Kidney (tissue), 13 donors: ENCODE measurements at regions not wholly inside any gene's neighbourhood (a gene's known extent, or its start where the extent isn't known, plus 50 kb on each side); places are given as distances from the start of the nearest gene placed in this dataset.

Source experiments
- DNase-seq, 5 donors: peaks; one replicate each; pipeline ENCODE4 v3.0.0-alpha.2; 2013 to 2020
- FAIRE-seq: peaks from 2 replicates; lab custom pipeline; 2012; peaks lifted over from hg19 to GRCh38; lab: Jason Lieb, UNC
- H3K27ac ChIP-seq, 2 donors: one replicate each; pipeline ENCODE4 v1.7.0; 2013; ENCODE audit warnings: low read depth in 2 of 2, low read length in 2 of 2, inconsistent platforms in 1 of 2
- H3K27me3 ChIP-seq: one replicate; pipeline ENCODE4 v1.7.1; 2013; ENCODE audit warnings: low read length, inconsistent platforms; ENCODE audit not compliant: control insufficient read depth, insufficient read depth
- H3K36me3 ChIP-seq, 3 donors: one replicate each; pipeline versions ENCODE4 v1.7.0 to v1.7.1; 2013; ENCODE audit warnings: low read length in 3 of 3, control low read depth in 1 of 3, inconsistent platforms in 1 of 3; ENCODE audit not compliant: insufficient read depth in 3 of 3, control insufficient read depth in 2 of 3
- H3K4me1 ChIP-seq, 3 donors: one replicate each; pipeline versions ENCODE4 v1.7.0 to v1.7.1; 2013; ENCODE audit warnings: low read length in 3 of 3, inconsistent platforms in 1 of 3, low read depth in 1 of 3; ENCODE audit not compliant: control insufficient read depth in 2 of 3, insufficient read depth in 2 of 3
- H3K4me3 ChIP-seq, 3 donors: one replicate each; pipeline versions ENCODE4 v1.7.0 to v1.8.1; 2013; ENCODE audit warnings: low read length in 3 of 3, control low read depth in 1 of 3, inconsistent platforms in 1 of 3
- H3K9ac ChIP-seq, 3 donors: one replicate each; pipeline versions ENCODE4 v1.7.0 to v1.7.1; 2013; ENCODE audit warnings: low read length in 3 of 3, control low read depth in 1 of 3, inconsistent platforms in 1 of 3
- H3K9me3 ChIP-seq, 3 donors: one replicate each; pipeline versions ENCODE4 v1.7.0 to v1.7.1; 2013; ENCODE audit warnings: low read length in 3 of 3, control low read depth in 1 of 3, inconsistent platforms in 1 of 3; ENCODE audit not compliant: control insufficient read depth in 2 of 3, insufficient read depth in 1 of 3
- intact Hi-C: fragments of 100-400 bp; cut with DNase I; formaldehyde crosslinking; loops from one replicate; pipeline ENCODE4 v1.11.1; 2022
- TF ChIP-seq, protein P1 (sequence below): IDR thresholded peaks from 3 replicates; pipeline ENCODE4 v1.5.1; 2012; ENCODE audit warnings: mild to moderate bottlenecking, moderate library complexity, borderline replicate concordance; ENCODE audit not compliant: insufficient read depth; ENCODE audit errors: extremely low read depth
- donor health status: control.
- donor health status: control.
- donor health status: control.
- donor health status: control.
- donor health status: control.
- donor health status: DM: yes; HTN: yes; CAD: no.
- donor health status: Normal renal cell carcinoma (clear cell type).

DNA sequence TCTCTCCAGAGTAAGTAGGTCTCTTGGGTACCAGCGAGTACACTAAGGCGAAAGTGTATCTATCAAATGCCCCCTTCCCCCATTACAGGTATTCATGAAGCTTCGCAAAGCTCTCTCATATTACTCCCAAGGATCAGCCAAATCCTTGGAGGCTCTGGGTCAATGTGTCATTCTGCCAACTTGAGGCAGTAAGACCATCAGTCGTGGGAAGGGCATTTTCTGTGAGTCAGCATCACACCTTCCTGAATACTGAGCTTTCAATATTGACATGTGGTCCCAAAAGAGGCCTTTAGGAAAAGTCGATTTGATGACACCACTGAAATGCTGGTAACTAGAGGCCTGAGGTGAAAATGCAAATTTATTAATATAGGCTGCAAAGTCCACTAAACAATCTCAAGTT is 323.9 kb downstream of the LRIG3 start:
- H3K9ac ChIP-seq = no peak overlapping the region
- DNase-seq = no peak
- intact Hi-C loops = no loop called here
- no peaks in the 10 kb centered on the region for H3K4me1 ChIP-seq
- FAIRE-seq = no peak
- H3K27me3 ChIP-seq = no peaks in the 10 kb centered on the region
- no peaks in the 10 kb centered on the region for H3K36me3 ChIP-seq
- H3K27ac ChIP-seq = no peak overlapping the region
- TF ChIP-seq, protein P1, sequence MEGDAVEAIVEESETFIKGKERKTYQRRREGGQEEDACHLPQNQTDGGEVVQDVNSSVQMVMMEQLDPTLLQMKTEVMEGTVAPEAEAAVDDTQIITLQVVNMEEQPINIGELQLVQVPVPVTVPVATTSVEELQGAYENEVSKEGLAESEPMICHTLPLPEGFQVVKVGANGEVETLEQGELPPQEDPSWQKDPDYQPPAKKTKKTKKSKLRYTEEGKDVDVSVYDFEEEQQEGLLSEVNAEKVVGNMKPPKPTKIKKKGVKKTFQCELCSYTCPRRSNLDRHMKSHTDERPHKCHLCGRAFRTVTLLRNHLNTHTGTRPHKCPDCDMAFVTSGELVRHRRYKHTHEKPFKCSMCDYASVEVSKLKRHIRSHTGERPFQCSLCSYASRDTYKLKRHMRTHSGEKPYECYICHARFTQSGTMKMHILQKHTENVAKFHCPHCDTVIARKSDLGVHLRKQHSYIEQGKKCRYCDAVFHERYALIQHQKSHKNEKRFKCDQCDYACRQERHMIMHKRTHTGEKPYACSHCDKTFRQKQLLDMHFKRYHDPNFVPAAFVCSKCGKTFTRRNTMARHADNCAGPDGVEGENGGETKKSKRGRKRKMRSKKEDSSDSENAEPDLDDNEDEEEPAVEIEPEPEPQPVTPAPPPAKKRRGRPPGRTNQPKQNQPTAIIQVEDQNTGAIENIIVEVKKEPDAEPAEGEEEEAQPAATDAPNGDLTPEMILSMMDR = no peak
- H3K9me3 ChIP-seq = no peaks in the 10 kb centered on the region
- H3K4me3 ChIP-seq = no peak overlapping the region

DNA sequence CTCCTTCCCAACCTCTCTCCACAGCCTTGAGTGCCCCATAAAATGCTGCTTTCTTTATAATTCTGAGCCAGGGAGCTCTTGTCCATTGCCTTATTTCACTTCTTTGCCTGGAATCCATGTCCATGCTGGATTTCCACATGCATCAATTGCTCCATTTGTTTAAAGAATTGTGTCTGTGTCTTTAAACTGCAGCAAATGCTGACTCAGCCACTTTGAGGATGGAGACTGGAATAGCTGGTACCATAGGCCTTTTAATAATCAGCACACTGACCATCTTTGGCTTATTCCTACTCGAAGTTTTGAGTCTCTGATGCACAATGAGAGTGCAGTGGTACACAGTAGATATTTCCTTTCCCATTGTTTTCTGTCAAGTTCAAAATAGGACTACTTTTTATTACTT is 318.8 kb downstream of the LRIG3 start:
- Histone ChIP-seq H3K36me3 (no peaks in the 10 kb centered on the region), H3K27ac (no peak overlapping the region), H3K27me3 (no peaks in the 10 kb centered on the region), H3K9me3 (no peaks in the 10 kb centered on the region), H3K4me3 (no peak overlapping the region), H3K9ac (no peak overlapping the region), H3K4me1 (no peaks in the 10 kb centered on the region)
- FAIRE-seq (no peak), DNase-seq (no peak)
- TF ChIP-seq, protein P1 = no peak
- intact Hi-C loops = no loop called here

DNA sequence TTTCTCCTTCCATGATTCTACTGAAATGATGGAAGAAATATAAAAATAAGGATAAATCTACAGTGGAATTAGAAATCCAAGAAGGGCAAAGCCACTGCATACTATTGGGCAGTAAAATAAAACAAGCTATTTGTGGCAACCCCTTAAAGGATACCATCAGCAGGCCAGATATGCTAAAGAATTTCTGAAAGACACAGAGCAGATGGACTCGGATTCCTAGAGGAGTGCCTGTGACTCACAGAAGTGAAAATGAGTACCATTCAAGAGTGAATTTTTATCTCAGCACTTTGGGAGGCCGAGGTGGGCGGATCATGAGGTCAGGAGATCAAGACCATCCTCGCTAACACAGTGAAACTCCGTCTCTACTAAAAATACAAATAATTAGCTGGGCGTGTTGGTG is 318.1 kb downstream of the LRIG3 start:
- Histone ChIP-seq H3K27me3 (no peaks in the 10 kb centered on the region), H3K36me3 (no peaks in the 10 kb centered on the region), H3K4me1 (no peaks in the 10 kb centered on the region), H3K4me3 (no peak overlapping the region), H3K9me3 (no peaks in the 10 kb centered on the region), H3K27ac (no peak overlapping the region), H3K9ac (no peak overlapping the region)
- TF ChIP-seq, protein P1 = no peak
- DNase-seq (no peak), FAIRE-seq (no peak)
- intact Hi-C loops = no loop called here

DNA sequence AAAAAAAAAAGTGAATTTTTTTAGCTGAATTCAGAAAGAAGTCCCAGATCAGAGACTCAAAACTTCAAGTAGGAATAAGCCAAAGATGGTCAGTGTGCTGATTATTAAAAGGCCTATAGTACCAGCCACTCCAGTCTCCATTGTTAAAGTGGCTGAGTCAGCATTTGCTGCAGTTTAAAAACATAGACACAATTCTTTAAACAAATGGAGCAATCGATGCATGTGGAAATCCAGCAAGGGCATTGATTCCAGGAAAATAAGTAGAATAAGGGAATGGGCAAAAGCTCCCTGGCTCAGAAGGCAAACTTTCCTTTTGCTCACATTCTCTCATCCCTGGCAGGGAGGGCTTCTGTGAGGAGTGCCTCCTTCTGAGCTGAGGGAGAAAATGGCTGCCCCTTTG is 317.6 kb downstream of the LRIG3 start:
- Histone ChIP-seq H3K4me3 (no peak overlapping the region), H3K9ac (no peak overlapping the region), H3K36me3 (no peaks in the 10 kb centered on the region), H3K27ac (no peak overlapping the region), H3K9me3 (no peaks in the 10 kb centered on the region), H3K4me1 (no peaks in the 10 kb centered on the region), H3K27me3 (no peaks in the 10 kb centered on the region)
- FAIRE-seq (no peak), DNase-seq (no peak)
- TF ChIP-seq, protein P1 = no peak
- intact Hi-C loops = no loop called here
